GM10248 (cell line): ENCODE measurements at regions not wholly inside any gene's neighbourhood (a gene's known extent, or its start where the extent isn't known, plus 50 kb on each side); places are given as distances from the start of the nearest gene placed in this dataset.

Experiments
- CTCF ChIA-PET: fragments of 300-600 bp; sonication (Branson Sonifier 250); formaldehyde crosslinking; extraction: SDS; loops from one replicate; lab custom pipeline; 2021; ENCODE audit warnings: antibody characterized with exemption; lab: Yijun Ruan, JAX
- POLR2A ChIA-PET: fragments of 350-650 bp; sonication (Branson Sonifier 250); formaldehyde crosslinking; extraction: SDS; loops from one replicate; lab custom pipeline; 2020; ENCODE audit warnings: antibody characterized with exemption; lab: Yijun Ruan, JAX
- DNase-seq: peaks from one replicate; pipeline ENCODE4 v3.0.0; 2012; ENCODE audit errors: extremely low spot score
- CTCF ChIP-seq: IDR thresholded peaks from 2 replicates; pipeline ENCODE4 v1.5.1; 2012; ENCODE audit warnings: mild to moderate bottlenecking, low read depth; ENCODE audit errors: extremely low read depth, missing control alignments, control extremely low read depth

GRCh38 chr5:40078898-40079575 lies 600.7 kb upstream of the PTGER4 start:
- ChIA-PET CTCF (interaction anchor here (1.3 kb wide), 1 partner anchor 9 kb away, joined by 3 read pairs; no protein-coding TSS in a partner anchor), POLR2A (no interaction called here)
- DNase-seq = no peak
- TF ChIP-seq CTCF = no peak

- DNase-seq = no peak
Measured at GRCh38 chr5:40074826-40075225, 604.9 kb upstream of the PTGER4 start.

GRCh38 chr5:40073927-40074326 lies 605.8 kb upstream of the PTGER4 start:
- no peak for DNase-seq
- TF ChIP-seq CTCF = no peak
- ChIA-PET CTCF (no interaction called here), POLR2A (no interaction called here)

More at GRCh38 chr5:40074826-40075225, 604.9 kb upstream of the PTGER4 start:
- TF ChIP-seq CTCF = no peak
- POLR2A ChIA-PET = no interaction called here
- CTCF ChIA-PET = no interaction called here

- CTCF ChIA-PET = no interaction called here
- POLR2A ChIA-PET = no interaction called here
- DNase-seq = no peak
- no peak for TF ChIP-seq CTCF
Measured at GRCh38 chr5:40071870-40072269, 607.8 kb upstream of the PTGER4 start.

- ChIA-PET POLR2A (no interaction called here), CTCF (interaction anchor here (0.7 kb wide), 1 partner anchor 23 kb away, joined by 3 read pairs; no protein-coding TSS in a partner anchor)
- DNase-seq = no peak
- TF ChIP-seq CTCF = no peak
Measured at GRCh38 chr5:40066616-40067015, 613.1 kb upstream of the PTGER4 start.

- POLR2A ChIA-PET = no interaction called here
- CTCF ChIA-PET = interaction anchor here (1.2 kb wide), 1 partner anchor 13 kb away, joined by 3 read pairs; no protein-coding TSS in a partner anchor
- no peak for TF ChIP-seq CTCF
- no peak for DNase-seq
Measured at GRCh38 chr5:40052808-40053207, 626.9 kb upstream of the PTGER4 start.

GRCh38 chr5:40046792-40047191 lies 622.0 kb upstream of the DAB2 start:
- no peak for DNase-seq
- ChIA-PET POLR2A (no interaction called here), CTCF (interaction anchor here (2.3 kb wide), 1 partner anchor 16 kb away, joined by 4 read pairs; no protein-coding TSS in a partner anchor)
- TF ChIP-seq CTCF = no peak
